ENCODE measurements at regions not wholly inside any gene's neighbourhood (a gene's known extent, or its start where the extent isn't known, plus 50 kb on each side); places are given as distances from the start of the nearest gene placed in this dataset.

GRCh38 chr7:7014827-7015595 is 167.3 kb upstream of the C1GALT1 start:
- TF ChIP-seq POLR2A (IDR thresholded peaks at IDR 0.05) = no peak
- no peak for TF ChIP-seq CTCF (IDR thresholded peaks at IDR 0.05)
- no peak for TF ChIP-seq EP300 (IDR thresholded peaks at IDR 0.05)

Data from ovary (tissue), 3 donors.